ENCODE measurements at regions not wholly inside any gene's neighbourhood (a gene's known extent, or its start where the extent isn't known, plus 50 kb on each side); places are given as distances from the start of the nearest gene placed in this dataset.

DNA sequence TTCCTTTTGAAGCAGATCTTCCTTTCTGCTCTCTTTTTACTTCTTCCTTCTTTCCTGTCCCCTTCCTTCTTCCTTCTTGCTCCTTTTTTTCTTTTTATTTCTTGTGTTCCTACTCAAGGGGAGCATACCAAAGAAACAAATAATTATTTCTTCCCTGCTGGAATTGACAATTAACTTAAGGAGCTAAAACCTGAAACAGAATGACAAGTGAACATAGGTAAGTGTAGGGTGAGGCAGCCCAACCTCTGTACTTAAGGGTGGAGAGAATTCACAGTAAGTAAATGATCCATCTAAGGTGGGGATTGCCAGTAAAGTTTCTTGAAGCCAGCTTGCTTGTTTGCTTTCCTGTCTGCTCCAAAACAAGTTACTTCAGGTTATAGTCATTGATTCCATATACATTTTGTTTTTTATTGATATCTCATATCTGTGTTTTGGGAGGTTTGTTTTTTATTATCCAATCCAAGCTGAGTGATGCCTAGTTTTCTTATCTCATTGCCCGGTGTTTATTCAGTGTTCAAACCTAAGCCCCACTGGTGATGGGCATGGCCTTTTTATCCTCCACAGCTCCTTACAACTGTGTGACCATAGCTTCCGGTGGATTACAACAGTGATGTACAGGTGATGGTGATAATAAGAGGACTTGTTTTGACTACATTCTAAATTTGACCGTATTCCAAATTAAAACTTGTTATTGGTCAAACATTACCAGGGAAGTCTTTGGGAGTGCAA lies 133.2 kb upstream of the IVNS1ABP start:
- H4K20me1 ChIP-seq (ENCODE audit: low read length), result no peaks in the 10 kb centered on the region
- no peak overlapping the region for H3K4me3 ChIP-seq (ENCODE audit: low read length)
- TF ChIP-seq EZH2phosphoT487 (IDR thresholded peaks at IDR 0.05; ENCODE audit: borderline replicate concordance, low read length), result no peak
- no peak for TF ChIP-seq CTCF (conservative IDR thresholded peaks at IDR 0.05; ENCODE audit: low read depth, low read length)
- TF ChIP-seq EZH2 (IDR thresholded peaks at IDR 0.05; ENCODE audit: low read length, unreplicated experiment), result no peak
- no peak overlapping the region for H3K9ac ChIP-seq (ENCODE audit: low read length)
- H3K4me2 ChIP-seq (ENCODE audit: low read length), result no peak overlapping the region
- POLR2A ChIA-PET (ENCODE audit: unreplicated experiment), result no interaction called here
- no peaks in the 10 kb centered on the region for H3K9me3 ChIP-seq (ENCODE audit: low read length)
- no peaks in the 10 kb centered on the region for H3F3A ChIP-seq (ENCODE audit: low read length, unreplicated experiment)
- intact Hi-C loops (cut with micrococcal nuclease), result no loop called here
- CTCF ChIA-PET, result no interaction called here
- DNase-seq, result no peak
- no peaks in the 10 kb centered on the region for H3K27me3 ChIP-seq (ENCODE audit: low read length)
- H3K9me2 ChIP-seq (replicated peaks; ENCODE audit: low read length), result no peaks in the 10 kb centered on the region
- no TSS peak for BruUV-seq (replicated peaks)
- H3K79me2 ChIP-seq (ENCODE audit: low read length), result no peaks in the 10 kb centered on the region
- no peak overlapping the region for H3K27ac ChIP-seq (ENCODE audit: low read length)
- no peak for ATAC-seq
- H3K36me3 ChIP-seq (ENCODE audit: low read depth, low read length), result no peaks in the 10 kb centered on the region
- H3K4me1 ChIP-seq (ENCODE audit: insufficient read depth, low read length), result peaks cover 21% of the 10 kb centered on the region
- H2AFZ ChIP-seq (ENCODE audit: low read length), result no peak overlapping the region

- no peak for DNase-seq
- BruUV-seq (replicated peaks), result no TSS peak
- POLR2A ChIA-PET (ENCODE audit: unreplicated experiment), result no interaction called here
- ATAC-seq, result no peak
- Histone ChIP-seq H3K9ac (ENCODE audit: low read length) (no peak overlapping the region), H3F3A (ENCODE audit: low read length, unreplicated experiment) (no peaks in the 10 kb centered on the region), H4K20me1 (ENCODE audit: low read length) (no peaks in the 10 kb centered on the region), H2AFZ (ENCODE audit: low read length) (no peak overlapping the region), H3K27me3 (ENCODE audit: low read length) (no peaks in the 10 kb centered on the region), H3K36me3 (ENCODE audit: low read depth, low read length) (no peaks in the 10 kb centered on the region), H3K79me2 (ENCODE audit: low read length) (no peaks in the 10 kb centered on the region), H3K4me3 (ENCODE audit: low read length) (no peak overlapping the region), H3K9me3 (ENCODE audit: low read length) (no peaks in the 10 kb centered on the region), H3K27ac (ENCODE audit: low read length) (no peak overlapping the region), H3K4me2 (ENCODE audit: low read length) (no peak overlapping the region), H3K4me1 (ENCODE audit: insufficient read depth, low read length) (peaks cover 14% of the 10 kb centered on the region), H3K9me2 (replicated peaks; ENCODE audit: low read length) (no peaks in the 10 kb centered on the region)
- CTCF ChIA-PET, result no interaction called here
- TF ChIP-seq CTCF (conservative IDR thresholded peaks at IDR 0.05; ENCODE audit: low read depth, low read length) (no peak), EZH2phosphoT487 (IDR thresholded peaks at IDR 0.05; ENCODE audit: borderline replicate concordance, low read length) (no peak), EZH2 (IDR thresholded peaks at IDR 0.05; ENCODE audit: low read length, unreplicated experiment) (no peak)
- intact Hi-C loops (cut with micrococcal nuclease), result no loop called here
These were observed 132.5 kb upstream of the IVNS1ABP start for GRCh38 chr1:185449378-185450059.

- no peak for ATAC-seq
- intact Hi-C loops (cut with micrococcal nuclease), result no loop called here
- Histone ChIP-seq H3K4me2 (ENCODE audit: low read length) (no peak overlapping the region), H4K20me1 (ENCODE audit: low read length) (no peaks in the 10 kb centered on the region), H3K27me3 (ENCODE audit: low read length) (no peaks in the 10 kb centered on the region), H3K36me3 (ENCODE audit: low read depth, low read length) (no peaks in the 10 kb centered on the region), H3K4me3 (ENCODE audit: low read length) (no peak overlapping the region), H2AFZ (ENCODE audit: low read length) (no peak overlapping the region), H3K79me2 (ENCODE audit: low read length) (no peaks in the 10 kb centered on the region), H3K27ac (ENCODE audit: low read length) (no peak overlapping the region), H3K9me3 (ENCODE audit: low read length) (no peaks in the 10 kb centered on the region), H3K9ac (ENCODE audit: low read length) (no peak overlapping the region), H3K4me1 (ENCODE audit: insufficient read depth, low read length) (peaks cover 8% of the 10 kb centered on the region), H3F3A (ENCODE audit: low read length, unreplicated experiment) (no peaks in the 10 kb centered on the region), H3K9me2 (replicated peaks; ENCODE audit: low read length) (no peaks in the 10 kb centered on the region)
- TF ChIP-seq EZH2 (IDR thresholded peaks at IDR 0.05; ENCODE audit: low read length, unreplicated experiment) (no peak), EZH2phosphoT487 (IDR thresholded peaks at IDR 0.05; ENCODE audit: borderline replicate concordance, low read length) (no peak), CTCF (conservative IDR thresholded peaks at IDR 0.05; ENCODE audit: low read depth, low read length) (no peak)
- POLR2A ChIA-PET (ENCODE audit: unreplicated experiment), result no interaction called here
- no TSS peak for BruUV-seq (replicated peaks)
- CTCF ChIA-PET, result no interaction called here
- no peak for DNase-seq
These were observed 131.6 kb upstream of the IVNS1ABP start for GRCh38 chr1:185448591-185449186.

Data from PC-3 (cell line).